ENCODE measurements at regions not wholly inside any gene's neighbourhood (a gene's known extent, or its start where the extent isn't known, plus 50 kb on each side); places are given as distances from the start of the nearest gene placed in this dataset.

- H3K27ac Mint-ChIP-seq: no peak overlapping the region
- no peaks in the 10 kb centered on the region for H3K4me1 Mint-ChIP-seq
- no peak overlapping the region for H3K4me3 Mint-ChIP-seq
- peaks cover 4% of the 10 kb centered on the region for H3K9me3 Mint-ChIP-seq
- no peaks in the 10 kb centered on the region for H3K27me3 Mint-ChIP-seq
- no peaks in the 10 kb centered on the region for H3K36me3 Mint-ChIP-seq
Observed at GRCh38 chr18:66731890-66732289, 128.0 kb upstream of the CDH19 start.

GRCh38 chr18:66729442-66730239 lies 125.8 kb upstream of the CDH19 start:
- H3K27ac Mint-ChIP-seq: no peak overlapping the region
- no peaks in the 10 kb centered on the region for H3K4me1 Mint-ChIP-seq
- H3K27me3 Mint-ChIP-seq: no peaks in the 10 kb centered on the region
- no peaks in the 10 kb centered on the region for H3K36me3 Mint-ChIP-seq
- no peaks in the 10 kb centered on the region for H3K9me3 Mint-ChIP-seq
- H3K4me3 Mint-ChIP-seq: no peak overlapping the region

- H3K9me3 Mint-ChIP-seq: no peaks in the 10 kb centered on the region
- no peaks in the 10 kb centered on the region for H3K27me3 Mint-ChIP-seq
- no peaks in the 10 kb centered on the region for H3K36me3 Mint-ChIP-seq
- H3K4me3 Mint-ChIP-seq: no peak overlapping the region
- no peak overlapping the region for H3K27ac Mint-ChIP-seq
- H3K4me1 Mint-ChIP-seq: no peaks in the 10 kb centered on the region
Observed at GRCh38 chr18:66728951-66729350, 125.1 kb upstream of the CDH19 start.

- H3K36me3 Mint-ChIP-seq: no peaks in the 10 kb centered on the region
- H3K4me3 Mint-ChIP-seq: no peak overlapping the region
- H3K9me3 Mint-ChIP-seq: no peaks in the 10 kb centered on the region
- no peak overlapping the region for H3K27ac Mint-ChIP-seq
- no peaks in the 10 kb centered on the region for H3K4me1 Mint-ChIP-seq
- no peaks in the 10 kb centered on the region for H3K27me3 Mint-ChIP-seq
Observed at GRCh38 chr18:66727991-66728390, 124.1 kb upstream of the CDH19 start.

- Mint-ChIP-seq H3K27me3 (no peaks in the 10 kb centered on the region), H3K4me3 (no peak overlapping the region), H3K36me3 (no peaks in the 10 kb centered on the region), H3K27ac (no peak overlapping the region), H3K4me1 (no peaks in the 10 kb centered on the region), H3K9me3 (no peaks in the 10 kb centered on the region)
Observed at GRCh38 chr18:66724664-66725356, 120.9 kb upstream of the CDH19 start.

- Mint-ChIP-seq H3K4me1 (no peaks in the 10 kb centered on the region), H3K27ac (no peak overlapping the region), H3K36me3 (no peaks in the 10 kb centered on the region), H3K27me3 (no peaks in the 10 kb centered on the region), H3K9me3 (no peaks in the 10 kb centered on the region), H3K4me3 (no peak overlapping the region)
Observed at GRCh38 chr18:66722671-66723070, 118.8 kb upstream of the CDH19 start.

- H3K4me1 Mint-ChIP-seq: no peaks in the 10 kb centered on the region
- no peaks in the 10 kb centered on the region for H3K9me3 Mint-ChIP-seq
- no peak overlapping the region for H3K4me3 Mint-ChIP-seq
- no peaks in the 10 kb centered on the region for H3K36me3 Mint-ChIP-seq
- no peak overlapping the region for H3K27ac Mint-ChIP-seq
- H3K27me3 Mint-ChIP-seq: no peaks in the 10 kb centered on the region
Observed at GRCh38 chr18:66708646-66709045, 104.8 kb upstream of the CDH19 start.

- Mint-ChIP-seq H3K9me3 (no peaks in the 10 kb centered on the region), H3K27me3 (no peaks in the 10 kb centered on the region), H3K4me1 (no peaks in the 10 kb centered on the region), H3K36me3 (no peaks in the 10 kb centered on the region), H3K27ac (no peak overlapping the region), H3K4me3 (no peak overlapping the region)
Observed at GRCh38 chr18:66707473-66707872, 103.6 kb upstream of the CDH19 start.

GRCh38 chr18:66695281-66695680 lies 91.4 kb upstream of the CDH19 start:
- peaks cover 4% of the 10 kb centered on the region for H3K9me3 Mint-ChIP-seq
- no peak overlapping the region for H3K4me3 Mint-ChIP-seq
- H3K27me3 Mint-ChIP-seq: no peaks in the 10 kb centered on the region
- H3K27ac Mint-ChIP-seq: no peak overlapping the region
- H3K36me3 Mint-ChIP-seq: no peaks in the 10 kb centered on the region
- H3K4me1 Mint-ChIP-seq: no peaks in the 10 kb centered on the region

GRCh38 chr18:66694852-66695251 lies 91.0 kb upstream of the CDH19 start:
- H3K36me3 Mint-ChIP-seq: no peaks in the 10 kb centered on the region
- H3K27me3 Mint-ChIP-seq: no peaks in the 10 kb centered on the region
- H3K9me3 Mint-ChIP-seq: peaks cover 4% of the 10 kb centered on the region
- H3K4me3 Mint-ChIP-seq: no peak overlapping the region
- H3K4me1 Mint-ChIP-seq: no peaks in the 10 kb centered on the region
- no peak overlapping the region for H3K27ac Mint-ChIP-seq

- Mint-ChIP-seq H3K36me3 (no peaks in the 10 kb centered on the region), H3K9me3 (no peaks in the 10 kb centered on the region), H3K27me3 (no peaks in the 10 kb centered on the region), H3K4me1 (no peaks in the 10 kb centered on the region), H3K27ac (no peak overlapping the region), H3K4me3 (no peak overlapping the region)
Observed at GRCh38 chr18:66687635-66688034, 83.7 kb upstream of the CDH19 start.

- H3K27me3 Mint-ChIP-seq: no peaks in the 10 kb centered on the region
- no peaks in the 10 kb centered on the region for H3K36me3 Mint-ChIP-seq
- H3K27ac Mint-ChIP-seq: no peak overlapping the region
- no peaks in the 10 kb centered on the region for H3K9me3 Mint-ChIP-seq
- H3K4me1 Mint-ChIP-seq: no peaks in the 10 kb centered on the region
- H3K4me3 Mint-ChIP-seq: no peak overlapping the region
Observed at GRCh38 chr18:66682855-66683322, 79.0 kb upstream of the CDH19 start.

- Mint-ChIP-seq H3K4me1 (no peaks in the 10 kb centered on the region), H3K27ac (no peak overlapping the region), H3K4me3 (no peak overlapping the region), H3K9me3 (peaks cover 4% of the 10 kb centered on the region), H3K27me3 (no peaks in the 10 kb centered on the region), H3K36me3 (no peaks in the 10 kb centered on the region)
Observed at GRCh38 chr18:66676699-66677098, 72.8 kb upstream of the CDH19 start.

GRCh38 chr18:66674286-66674685 lies 70.4 kb upstream of the CDH19 start:
- H3K27me3 Mint-ChIP-seq: no peaks in the 10 kb centered on the region
- no peak overlapping the region for H3K4me3 Mint-ChIP-seq
- H3K27ac Mint-ChIP-seq: no peak overlapping the region
- H3K4me1 Mint-ChIP-seq: no peaks in the 10 kb centered on the region
- H3K36me3 Mint-ChIP-seq: no peaks in the 10 kb centered on the region
- H3K9me3 Mint-ChIP-seq: peaks cover 4% of the 10 kb centered on the region

GRCh38 chr18:66668706-66669105 lies 64.8 kb upstream of the CDH19 start:
- Mint-ChIP-seq H3K4me3 (no peak overlapping the region), H3K36me3 (no peaks in the 10 kb centered on the region), H3K4me1 (no peaks in the 10 kb centered on the region), H3K27me3 (no peaks in the 10 kb centered on the region), H3K27ac (no peak overlapping the region), H3K9me3 (no peaks in the 10 kb centered on the region)

- Mint-ChIP-seq H3K4me3 (no peak overlapping the region), H3K27me3 (no peaks in the 10 kb centered on the region), H3K9me3 (no peaks in the 10 kb centered on the region), H3K4me1 (no peaks in the 10 kb centered on the region), H3K36me3 (no peaks in the 10 kb centered on the region), H3K27ac (no peak overlapping the region)
Observed at GRCh38 chr18:66662632-66663031, 58.7 kb upstream of the CDH19 start.

Measured in activated naive CD4-positive, alpha-beta T cell treated with anti-CD3 and anti-CD28 coated beads, Interleukin-2, amount 50 U/mL, for 24 hours (primary cell).